ENCODE measurements at regions not wholly inside any gene's neighbourhood (a gene's known extent, or its start where the extent isn't known, plus 50 kb on each side); places are given as distances from the start of the nearest gene placed in this dataset.

DNA sequence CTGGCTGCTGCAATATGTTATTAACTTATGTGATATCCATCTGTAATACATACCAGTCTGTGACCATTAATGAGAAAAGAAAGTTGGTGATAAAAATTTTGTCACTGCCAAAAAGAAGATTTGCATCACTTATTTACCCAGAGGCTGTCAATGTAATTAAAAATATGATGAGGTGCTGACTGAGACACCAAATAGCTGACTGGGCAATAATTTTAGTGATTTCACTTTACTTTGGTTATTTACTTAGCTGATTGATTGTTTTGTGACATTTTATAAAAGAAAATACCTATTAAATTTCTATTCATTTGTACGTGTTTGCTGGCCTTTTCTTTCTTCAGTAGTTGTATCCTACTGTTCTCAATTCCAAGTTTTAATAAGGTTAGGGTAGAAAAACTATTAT lies 139.2 kb downstream of the HLX start:
- H3K27me3 Mint-ChIP-seq = peaks cover 0 to 4% (median 0%) of the 10 kb centered on the region in 3 donors
- H3K4me3 Mint-ChIP-seq = no peak overlapping the region

GRCh38 chr1:221022331-221022730 lies 143.1 kb downstream of the HLX start:
- ATAC-seq (ENCODE audit: low read depth in 2 of 2) (no peak), DNase-seq (no peak)
- Mint-ChIP-seq H3K9me3 (no peaks in the 10 kb centered on the region), H3K27me3 (no peaks in the 10 kb centered on the region), H3K27ac (peak overlapping the region in 1 of 6 donors; percentile 39), H3K36me3 (no peaks in the 10 kb centered on the region), H3K4me3 (no peak overlapping the region), H3K4me1 (peaks cover 16 to 22% (median 19%) of the 10 kb centered on the region in 3 donors)

More for the DNA sequence above, 139.2 kb downstream of the HLX start:
- peaks cover 0 to 4% (median 4%) of the 10 kb centered on the region in 3 donors for H3K4me1 Mint-ChIP-seq
- no peaks in the 10 kb centered on the region for H3K9me3 Mint-ChIP-seq
- no peak overlapping the region for H3K27ac Mint-ChIP-seq
- ATAC-seq (ENCODE audit: low read depth in 2 of 2) = no peak
- DNase-seq = no peak
- H3K36me3 Mint-ChIP-seq = no peaks in the 10 kb centered on the region

GRCh38 chr1:221023482-221023881 lies 144.2 kb downstream of the HLX start:
- ATAC-seq (ENCODE audit: low read depth in 2 of 2) = no peak
- no peaks in the 10 kb centered on the region for H3K9me3 Mint-ChIP-seq
- no peak for DNase-seq
- H3K4me1 Mint-ChIP-seq = peaks cover 17 to 24% (median 20%) of the 10 kb centered on the region in 3 donors
- H3K27ac Mint-ChIP-seq = no peak overlapping the region
- H3K36me3 Mint-ChIP-seq = no peaks in the 10 kb centered on the region
- H3K4me3 Mint-ChIP-seq = no peak overlapping the region
- H3K27me3 Mint-ChIP-seq = no peaks in the 10 kb centered on the region

DNA sequence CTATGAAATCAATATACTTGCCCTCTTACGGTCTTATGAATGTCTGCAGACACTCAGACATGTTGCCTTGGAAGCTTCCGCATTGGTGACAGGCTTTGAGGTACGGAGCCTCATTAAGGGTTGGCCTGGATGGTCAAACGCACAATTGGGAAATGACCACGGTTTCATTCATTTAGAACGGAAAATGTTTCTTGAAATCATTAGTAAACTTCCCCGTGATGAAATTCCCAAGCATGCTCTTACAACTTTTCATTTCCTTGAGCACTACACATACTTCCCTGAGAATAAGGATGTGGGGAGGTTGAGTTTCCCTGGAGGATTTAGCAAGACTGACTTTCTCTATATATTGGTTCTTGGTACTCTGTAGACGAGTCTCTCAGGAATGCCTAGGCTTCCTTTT lies 146.3 kb downstream of the HLX start:
- Mint-ChIP-seq H3K36me3 (no peaks in the 10 kb centered on the region), H3K4me1 (peaks cover 17 to 31% (median 21%) of the 10 kb centered on the region in 3 donors), H3K9me3 (no peaks in the 10 kb centered on the region), H3K27ac (peak overlapping the region in 5 of 6 donors; percentile 63 to 91 (median 82)), H3K4me3 (peak overlapping the region in 2 of 8 donors; percentile 17 to 25), H3K27me3 (no peaks in the 10 kb centered on the region)
- DNase-seq = no peak
- ATAC-seq (ENCODE audit: low read depth in 2 of 2) = no peak

- Mint-ChIP-seq H3K4me1 (peaks cover 17 to 31% (median 21%) of the 10 kb centered on the region in 3 donors), H3K9me3 (no peaks in the 10 kb centered on the region), H3K27ac (peak overlapping the region; percentile 61 to 91 (median 81)), H3K4me3 (peak overlapping the region in 4 of 8 donors; percentile 7 to 25 (median 20)), H3K36me3 (no peaks in the 10 kb centered on the region), H3K27me3 (no peaks in the 10 kb centered on the region)
- DNase-seq (peak; percentile 42), ATAC-seq (ENCODE audit: low read depth in 2 of 2) (peak; percentile 93 to 94)
Measured at GRCh38 chr1:221025956-221026355, 146.7 kb downstream of the HLX start.

- Mint-ChIP-seq H3K27me3 (no peaks in the 10 kb centered on the region), H3K4me1 (peaks cover 17 to 31% (median 21%) of the 10 kb centered on the region in 3 donors), H3K36me3 (no peaks in the 10 kb centered on the region), H3K4me3 (no peak overlapping the region), H3K9me3 (no peaks in the 10 kb centered on the region), H3K27ac (no peak overlapping the region)
- DNase-seq = no peak
- no peak for ATAC-seq (ENCODE audit: low read depth in 2 of 2)
Measured at GRCh38 chr1:221029981-221030649, 150.9 kb downstream of the HLX start.

GRCh38 chr1:221030990-221031389 lies 151.7 kb downstream of the HLX start:
- ATAC-seq (ENCODE audit: low read depth in 2 of 2) (no peak), DNase-seq (no peak)
- Mint-ChIP-seq H3K4me3 (no peak overlapping the region), H3K27me3 (no peaks in the 10 kb centered on the region), H3K4me1 (peaks cover 13 to 26% (median 14%) of the 10 kb centered on the region in 3 donors), H3K27ac (peak overlapping the region in 1 of 6 donors; percentile 4), H3K36me3 (no peaks in the 10 kb centered on the region), H3K9me3 (no peaks in the 10 kb centered on the region)

DNA sequence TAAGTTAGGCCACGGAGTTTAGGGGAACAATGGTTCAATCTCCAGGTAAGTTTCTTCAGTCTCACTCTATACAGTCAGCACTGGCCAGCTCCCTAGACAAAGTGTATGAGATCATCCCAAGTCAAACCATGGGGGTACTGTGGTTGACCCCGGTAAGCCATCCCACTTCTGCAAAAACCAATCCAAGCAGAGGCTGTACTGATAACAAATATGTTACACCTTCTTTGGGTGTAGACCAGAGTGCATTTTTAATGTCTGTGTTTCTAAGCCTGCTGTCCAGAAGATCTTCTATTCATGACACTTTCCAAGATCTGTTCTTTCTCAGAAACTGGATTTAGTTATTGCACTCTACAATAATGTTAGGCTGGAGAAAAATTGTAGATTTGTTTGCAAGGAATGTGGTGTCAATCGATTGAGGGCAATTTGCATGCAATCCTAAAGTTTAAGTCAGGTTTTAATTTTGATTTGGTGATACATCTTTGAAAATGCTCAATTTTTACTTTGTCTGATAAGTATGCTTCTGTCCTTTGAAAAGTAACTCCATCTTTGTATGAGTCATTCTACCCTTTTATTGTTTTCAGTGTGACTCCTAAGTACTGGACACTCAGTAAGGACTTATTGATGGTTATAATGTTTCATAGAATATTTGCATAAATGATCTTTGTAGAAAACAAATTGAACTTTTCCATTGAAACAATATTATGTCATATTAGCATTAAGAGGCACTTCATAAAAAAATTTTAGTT lies 152.4 kb downstream of the HLX start:
- DNase-seq = no peak
- Mint-ChIP-seq H3K4me3 (no peak overlapping the region), H3K27ac (no peak overlapping the region), H3K4me1 (peaks cover 7 to 19% (median 7%) of the 10 kb centered on the region in 3 donors), H3K27me3 (no peaks in the 10 kb centered on the region), H3K9me3 (no peaks in the 10 kb centered on the region), H3K36me3 (no peaks in the 10 kb centered on the region)
- ATAC-seq (ENCODE audit: low read depth in 2 of 2) = no peak

GRCh38 chr1:221032204-221032585 lies 153.0 kb downstream of the HLX start:
- ATAC-seq (ENCODE audit: low read depth in 2 of 2) = no peak
- no peak overlapping the region for H3K4me3 Mint-ChIP-seq

DNA sequence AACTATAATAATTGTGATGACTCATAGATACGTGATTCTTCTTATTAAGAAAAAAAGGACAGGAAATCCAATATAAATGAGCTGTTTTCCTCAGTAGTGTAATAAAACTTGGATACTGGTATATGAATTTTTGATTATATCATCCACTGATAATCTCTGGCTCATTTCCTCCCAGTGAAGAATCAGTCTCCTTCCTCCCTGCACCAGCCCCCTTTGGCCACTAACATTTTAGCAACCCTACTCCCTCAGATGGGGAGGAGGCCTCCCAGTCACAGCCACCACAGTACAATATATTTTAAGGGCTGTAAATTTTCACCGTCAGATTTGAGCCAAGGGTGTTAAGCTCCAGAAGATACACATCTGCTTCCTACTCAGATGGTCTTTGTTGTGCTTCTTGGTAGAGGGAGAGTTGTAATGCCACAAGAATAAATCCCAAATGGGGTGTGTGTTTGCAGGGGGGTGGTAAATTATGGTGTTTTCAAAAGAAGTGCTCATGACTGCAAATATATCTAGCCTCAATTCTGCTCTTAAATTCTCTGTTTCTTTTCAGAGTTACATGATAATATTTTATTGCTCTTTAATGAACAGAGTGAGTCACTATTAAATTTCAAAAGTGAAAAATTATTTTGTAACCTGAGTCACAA lies 153.5 kb downstream of the HLX start:
- Mint-ChIP-seq H3K27ac (no peak overlapping the region), H3K4me1 (peaks cover 2 to 12% (median 2%) of the 10 kb centered on the region in 3 donors), H3K36me3 (no peaks in the 10 kb centered on the region), H3K9me3 (peaks cover 0 to 2% (median 0%) of the 10 kb centered on the region in 7 donors), H3K27me3 (no peaks in the 10 kb centered on the region), H3K4me3 (no peak overlapping the region)
- ATAC-seq (ENCODE audit: low read depth in 2 of 2) (no peak), DNase-seq (no peak)

More at GRCh38 chr1:221032204-221032585, 153.0 kb downstream of the HLX start:
- H3K9me3 Mint-ChIP-seq = no peaks in the 10 kb centered on the region
- no peak overlapping the region for H3K27ac Mint-ChIP-seq
- DNase-seq = no peak
- no peaks in the 10 kb centered on the region for H3K36me3 Mint-ChIP-seq
- peaks cover 4 to 15% (median 6%) of the 10 kb centered on the region in 3 donors for H3K4me1 Mint-ChIP-seq
- no peaks in the 10 kb centered on the region for H3K27me3 Mint-ChIP-seq

DNA sequence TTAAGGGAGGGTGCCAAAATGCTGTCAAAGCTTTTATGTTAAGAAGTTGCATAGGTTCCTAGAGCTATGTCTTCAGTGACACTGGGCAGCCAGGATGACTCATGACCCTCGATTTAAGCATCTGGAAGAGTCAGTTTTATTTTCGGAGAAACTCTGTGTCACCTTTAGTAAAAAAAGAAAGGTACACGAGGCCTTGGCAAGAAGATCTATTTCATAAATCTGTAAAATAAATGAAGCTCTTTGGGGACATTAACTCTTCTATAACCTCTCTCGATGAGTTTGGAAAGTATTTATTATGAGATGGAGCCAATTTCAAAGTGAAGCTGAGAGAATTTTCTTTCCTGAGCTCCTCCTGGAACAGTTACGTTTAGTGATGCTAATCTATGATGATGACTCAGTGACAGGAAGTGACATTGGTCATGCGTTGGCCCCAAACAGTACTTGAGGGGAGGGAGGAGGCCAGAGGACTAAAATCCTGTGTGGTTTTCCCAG lies 156.5 kb downstream of the HLX start:
- no peak overlapping the region for H3K27ac Mint-ChIP-seq
- H3K27me3 Mint-ChIP-seq = no peaks in the 10 kb centered on the region
- DNase-seq (no peak), ATAC-seq (ENCODE audit: low read depth in 2 of 2) (no peak)
- H3K9me3 Mint-ChIP-seq = peaks cover 0 to 6% (median 3%) of the 10 kb centered on the region in 7 donors
- no peak overlapping the region for H3K4me3 Mint-ChIP-seq
- peaks cover 2 to 10% (median 8%) of the 10 kb centered on the region in 3 donors for H3K4me1 Mint-ChIP-seq
- H3K36me3 Mint-ChIP-seq = no peaks in the 10 kb centered on the region

DNA sequence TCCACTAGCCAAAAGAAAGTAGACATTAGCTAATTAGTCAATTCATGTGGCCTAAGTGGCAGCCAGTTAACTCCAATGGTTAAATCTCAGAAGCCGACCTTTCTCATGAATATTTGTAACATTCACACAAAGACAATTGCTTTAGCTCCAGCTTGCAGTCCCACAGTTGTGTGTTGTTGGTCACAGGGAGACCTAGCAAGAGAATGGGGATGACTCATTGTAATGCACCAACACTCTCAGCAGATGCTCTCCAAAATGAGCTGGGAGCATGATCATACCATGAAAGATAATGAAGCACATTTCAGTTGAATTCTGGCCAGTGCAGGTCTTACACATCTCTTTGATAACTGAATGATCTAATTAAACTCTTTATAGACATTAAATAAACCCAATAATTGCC lies 160.4 kb downstream of the HLX start:
- no peak for ATAC-seq (ENCODE audit: low read depth in 2 of 2)
- no peaks in the 10 kb centered on the region for H3K27me3 Mint-ChIP-seq
- no peak overlapping the region for H3K27ac Mint-ChIP-seq
- peaks cover 0 to 6% (median 3%) of the 10 kb centered on the region in 7 donors for H3K9me3 Mint-ChIP-seq
- H3K4me1 Mint-ChIP-seq = peaks cover 2 to 10% (median 8%) of the 10 kb centered on the region in 3 donors
- no peak for DNase-seq
- H3K4me3 Mint-ChIP-seq = no peak overlapping the region
- no peaks in the 10 kb centered on the region for H3K36me3 Mint-ChIP-seq

DNA sequence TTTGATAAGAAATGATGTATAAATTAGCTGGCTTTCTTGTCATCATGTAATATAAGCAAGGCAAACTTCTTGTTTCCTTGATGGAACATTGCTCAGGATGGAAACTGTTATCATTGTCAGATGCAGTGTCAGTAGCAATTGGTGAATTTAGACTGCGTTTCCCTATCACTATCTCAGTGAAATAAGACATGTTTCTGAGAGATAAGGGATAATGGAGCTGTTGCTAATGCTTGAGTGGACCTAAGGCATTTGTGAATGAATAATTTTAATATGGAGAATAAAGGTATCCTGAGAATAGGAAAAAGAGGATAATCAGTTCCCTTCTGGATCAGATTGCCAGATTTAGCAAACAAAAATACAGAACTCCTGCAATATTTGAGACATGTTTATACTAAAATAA lies 160.9 kb downstream of the HLX start:
- Mint-ChIP-seq H3K36me3 (no peaks in the 10 kb centered on the region), H3K9me3 (peaks cover 0 to 6% (median 3%) of the 10 kb centered on the region in 7 donors), H3K4me3 (no peak overlapping the region), H3K4me1 (peaks cover 6 to 10% (median 8%) of the 10 kb centered on the region in 3 donors), H3K27ac (no peak overlapping the region), H3K27me3 (no peaks in the 10 kb centered on the region)
- DNase-seq (no peak), ATAC-seq (ENCODE audit: low read depth in 2 of 2) (no peak)
